GM19043 (cell line): ENCODE measurements at regions not wholly inside any gene's neighbourhood (a gene's known extent, or its start where the extent isn't known, plus 50 kb on each side); places are given as distances from the start of the nearest gene placed in this dataset.

ENCODE experiments used
- ATAC-seq: cut with Tn5 transposase; IDR thresholded peaks from one replicate; pipeline ENCODE4 v1.9.1; 2021; ENCODE audit warnings: low read depth; ENCODE audit not compliant: unreplicated experiment

DNA sequence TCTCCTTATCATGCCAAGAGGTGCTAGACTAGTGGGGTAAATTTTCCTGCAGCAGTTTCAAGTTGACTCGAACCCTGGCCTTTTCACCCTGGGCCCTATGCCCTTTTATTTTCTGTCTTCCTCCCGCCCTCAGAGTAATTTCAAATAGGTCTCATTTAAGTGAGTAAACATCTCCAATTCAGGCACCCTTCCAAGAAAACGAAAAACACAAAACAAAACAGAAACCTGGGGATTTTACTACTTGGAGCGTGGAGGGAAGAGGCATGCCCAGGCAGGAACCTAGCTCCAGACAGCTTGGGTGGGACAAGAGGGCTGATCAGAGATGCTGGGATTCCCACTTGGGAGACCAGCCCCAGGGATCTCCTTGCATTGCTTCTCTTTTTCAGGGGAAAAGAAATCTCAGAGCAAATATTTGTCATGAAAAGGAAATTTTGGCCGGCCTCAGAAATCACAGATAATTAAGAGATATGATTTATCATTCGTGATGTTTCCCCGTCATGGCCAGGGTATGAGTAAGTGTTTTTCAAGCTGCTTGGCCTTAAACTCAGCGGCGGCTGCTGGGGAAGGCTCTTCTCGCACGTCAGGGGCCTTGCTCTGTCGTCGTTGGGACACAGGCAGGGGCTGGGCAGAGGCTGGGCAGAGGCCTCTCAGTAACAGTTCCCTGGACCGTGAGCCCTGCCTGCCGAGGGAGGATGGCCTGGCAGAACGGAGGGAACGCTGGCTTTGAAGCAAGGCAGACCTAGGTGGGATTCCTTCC, 248.6 kb upstream of the KLF4 start:
- ATAC-seq: no peak

DNA sequence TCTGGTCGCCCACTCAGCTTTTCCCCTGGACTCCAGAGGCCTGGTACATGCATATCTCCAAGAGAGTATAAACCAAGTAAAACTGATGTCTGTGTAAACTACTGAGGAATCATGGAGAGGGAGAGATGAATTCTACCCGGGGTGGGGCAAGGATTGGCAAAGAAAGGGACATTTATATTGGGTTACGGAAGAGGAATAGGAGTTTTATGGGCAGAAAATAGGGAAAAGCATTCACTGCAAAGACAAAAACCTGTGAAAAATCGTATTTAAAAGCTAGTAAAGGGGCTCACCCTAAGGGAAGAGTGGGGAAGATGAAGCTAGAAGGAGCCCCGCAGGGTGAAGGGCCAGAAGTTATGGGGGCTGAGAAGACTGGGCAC, 248.0 kb upstream of the KLF4 start:
- ATAC-seq: no peak

GRCh38 chr9:107735821-107736220, 246.3 kb upstream of the KLF4 start:
- ATAC-seq: no peak

DNA sequence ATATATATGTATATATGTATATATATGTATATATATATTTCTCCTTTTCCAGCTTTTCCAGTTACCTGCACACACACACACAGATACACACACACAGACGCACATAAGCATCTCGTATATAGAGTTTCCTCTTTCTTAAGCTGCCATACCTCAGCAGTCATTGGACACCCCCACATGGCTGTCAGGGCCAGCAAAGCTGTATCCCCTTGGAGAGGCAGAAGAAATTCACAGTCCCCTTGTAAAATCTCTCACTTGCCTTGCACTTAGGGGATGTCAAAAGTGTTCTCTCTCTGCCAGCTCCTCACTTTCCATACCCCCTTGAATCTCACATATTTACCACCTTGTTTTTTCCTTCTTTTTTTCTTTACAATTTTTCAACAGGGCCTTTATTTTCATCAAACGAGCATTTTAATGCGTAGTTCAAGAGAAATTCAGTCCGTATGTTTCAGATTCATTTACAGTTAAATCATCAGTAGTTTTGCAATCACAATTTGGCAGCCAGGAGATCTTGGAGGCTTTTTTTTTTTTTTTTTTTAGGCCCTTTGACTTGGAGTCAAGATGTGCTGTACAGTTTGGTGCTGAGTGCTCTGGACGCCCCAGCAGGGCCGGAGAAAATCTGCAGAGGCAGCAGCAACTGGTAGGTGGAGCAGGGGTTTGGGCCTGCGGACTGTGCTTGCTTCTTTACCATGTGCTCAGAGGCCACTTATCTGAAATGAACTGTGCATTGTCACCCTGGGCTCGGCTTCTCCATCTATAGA, 244.9 kb upstream of the KLF4 start:
- ATAC-seq: no peak

GRCh38 chr9:107733523-107733894, 243.9 kb upstream of the KLF4 start:
- ATAC-seq: no peak

DNA sequence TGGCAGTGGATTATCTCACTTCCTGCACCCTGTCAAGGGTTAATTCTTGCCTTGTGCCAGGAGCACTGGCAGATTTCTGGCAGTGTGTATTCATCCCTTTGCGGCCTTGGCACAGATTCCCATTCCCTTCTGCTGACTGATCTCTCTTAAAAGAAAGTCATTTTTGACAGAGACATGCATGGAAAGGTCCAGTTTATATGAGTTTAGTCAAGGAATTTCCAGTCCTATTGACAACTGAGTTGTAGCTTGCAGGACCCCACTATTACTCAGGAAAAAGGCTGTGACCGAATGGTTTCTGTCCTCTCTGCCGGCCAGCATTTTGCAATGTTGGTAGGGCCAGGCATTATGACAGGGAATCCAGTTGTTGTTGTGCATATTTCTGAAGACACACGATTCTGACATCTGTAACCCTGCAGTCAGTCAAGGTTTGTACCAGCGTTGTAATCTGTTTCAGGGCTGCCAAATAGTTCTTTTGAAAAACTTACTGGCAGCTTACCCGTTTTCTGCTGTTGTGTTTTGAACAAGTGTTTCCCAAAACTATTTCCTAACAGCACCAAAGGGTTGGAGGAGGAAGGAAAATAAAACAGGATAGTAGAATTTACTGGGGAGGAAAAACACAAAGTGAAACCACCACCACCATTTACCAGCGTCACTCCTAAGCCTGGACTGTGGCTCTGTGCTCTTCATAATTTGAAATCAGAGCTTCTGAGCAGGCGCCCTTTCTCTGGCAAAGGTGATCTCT, 243.4 kb upstream of the KLF4 start:
- no peak for ATAC-seq

- ATAC-seq: no peak
Measured at GRCh38 chr9:107731115-107731762, 241.7 kb upstream of the KLF4 start.

- ATAC-seq: no peak
Measured at GRCh38 chr9:107730666-107731065, 241.1 kb upstream of the KLF4 start.

DNA sequence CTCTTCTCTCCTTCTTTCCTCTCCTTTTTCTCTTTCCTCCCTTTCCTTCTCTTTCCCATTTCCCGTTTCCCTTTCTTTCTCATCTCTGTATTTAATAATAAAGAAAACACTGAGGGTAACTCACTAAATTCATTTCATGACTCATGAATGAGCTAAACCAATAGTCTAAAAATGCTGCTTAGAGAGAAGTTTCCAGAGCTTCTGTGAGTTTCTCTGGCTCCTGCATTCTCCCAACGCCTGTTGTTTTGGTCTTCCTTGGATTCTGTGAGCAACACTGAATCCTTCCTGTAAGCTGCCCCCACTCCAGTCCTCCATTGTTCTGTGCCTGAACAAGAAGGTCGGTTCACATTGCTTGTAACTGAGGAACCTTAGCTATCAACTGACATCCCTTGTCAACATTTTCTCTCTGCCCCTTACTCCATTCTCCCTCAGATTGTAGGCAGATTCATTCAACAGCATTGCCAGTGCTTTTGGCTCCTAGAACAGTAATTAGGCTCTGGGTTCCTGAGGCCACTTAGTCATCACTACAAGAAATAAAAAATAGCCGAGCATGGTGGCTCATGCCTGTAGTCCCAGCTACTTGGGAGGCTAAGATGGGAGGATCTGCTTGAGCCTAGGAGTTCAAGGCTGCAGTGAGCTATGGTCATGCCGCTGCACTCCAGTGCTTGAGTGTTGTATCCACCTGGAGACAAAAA, 237.7 kb upstream of the KLF4 start:
- ATAC-seq: no peak

DNA sequence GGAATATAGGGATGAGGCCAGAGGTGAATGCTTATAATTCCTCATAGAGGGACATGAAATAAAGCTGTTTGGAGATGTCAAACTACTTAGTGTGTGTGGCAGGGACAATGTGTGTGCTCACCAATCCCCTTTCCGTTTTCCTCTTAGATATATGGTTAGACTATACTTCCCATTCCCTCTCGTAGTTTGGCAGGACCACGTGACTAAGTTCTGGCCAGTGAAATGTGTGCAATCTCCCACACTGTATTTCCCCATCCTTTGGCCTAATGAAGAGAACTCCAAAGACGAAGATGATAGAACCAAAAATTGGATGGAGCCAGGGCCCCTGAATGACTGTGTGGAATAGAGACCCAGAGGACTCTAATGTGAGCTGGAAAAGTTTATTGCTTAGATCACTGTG, 233.4 kb upstream of the KLF4 start:
- ATAC-seq: no peak

DNA sequence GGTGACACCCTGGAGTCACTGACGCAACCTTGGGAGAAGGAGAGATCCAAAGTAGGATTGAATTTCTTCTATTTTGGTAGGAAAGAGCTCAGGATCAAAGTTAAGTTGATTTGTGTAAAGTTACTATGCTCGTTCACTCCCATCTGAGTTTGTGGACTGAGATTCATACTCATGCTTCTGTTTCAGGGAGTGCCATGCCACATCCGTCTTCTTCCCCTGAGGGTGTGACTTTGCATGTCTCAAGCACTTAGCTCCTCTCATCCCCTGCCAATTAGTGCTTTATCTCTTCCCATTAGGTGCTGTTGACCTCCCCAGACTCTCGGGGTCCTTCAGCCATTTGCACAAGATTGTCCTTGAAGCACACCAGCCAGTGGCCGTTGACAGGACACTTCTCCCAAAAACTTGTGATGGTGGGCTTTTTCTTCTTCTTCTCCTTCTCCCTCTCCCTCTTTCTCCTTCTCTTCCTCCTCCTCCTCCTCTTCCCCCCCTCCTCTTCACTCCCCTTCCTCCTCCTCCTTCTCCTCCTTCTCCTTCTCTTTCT, 232.2 kb upstream of the KLF4 start:
- no peak for ATAC-seq

GRCh38 chr9:107720501-107720900, 230.9 kb upstream of the KLF4 start:
- ATAC-seq: no peak

GRCh38 chr9:107717529-107718314, 228.2 kb upstream of the KLF4 start:
- no peak for ATAC-seq

DNA sequence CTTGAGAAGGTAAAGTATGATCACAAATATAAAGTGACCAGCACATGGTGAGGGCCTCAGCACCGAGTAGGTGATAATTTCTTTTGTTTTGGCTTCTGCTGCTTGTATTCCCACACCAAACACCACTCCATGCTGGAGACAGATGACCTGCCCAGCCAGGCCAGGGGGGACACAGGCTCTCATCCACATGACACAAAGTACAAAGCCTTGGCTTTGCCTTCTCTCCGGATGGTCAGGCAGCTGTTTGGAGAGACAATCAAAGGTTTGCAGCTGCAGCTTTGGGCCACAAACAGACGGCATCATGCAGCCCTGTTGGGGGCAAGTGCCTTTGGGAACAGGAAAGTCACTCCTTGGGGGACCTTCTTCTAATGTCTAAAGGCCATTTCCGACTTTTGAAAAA, 226.2 kb upstream of the KLF4 start:
- ATAC-seq: no peak

GRCh38 chr9:107713470-107713869, 223.9 kb upstream of the KLF4 start:
- no peak for ATAC-seq

GRCh38 chr9:107712390-107712789, 222.8 kb upstream of the KLF4 start:
- ATAC-seq: no peak

- no peak for ATAC-seq
Measured at GRCh38 chr9:107711542-107711941, 222.0 kb upstream of the KLF4 start.

DNA sequence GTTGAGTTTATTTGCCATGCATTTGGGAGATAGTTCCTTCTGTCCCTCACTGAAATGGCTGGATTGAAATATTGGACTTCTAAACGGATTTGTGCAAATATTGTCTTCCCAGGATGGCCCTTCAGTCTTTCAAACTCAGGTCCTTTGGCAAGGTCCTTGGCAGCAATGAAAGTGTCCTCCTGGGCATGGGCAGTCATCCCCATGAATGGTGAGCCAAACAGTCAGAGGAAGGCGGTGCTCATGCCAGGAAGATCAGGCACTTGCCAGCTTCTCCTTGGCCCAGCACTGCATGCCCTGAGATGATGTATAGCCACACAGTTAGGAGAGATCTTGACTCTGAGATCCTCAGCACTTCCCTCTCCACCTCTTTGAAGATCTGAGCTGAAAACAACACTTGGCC, 221.4 kb upstream of the KLF4 start:
- no peak for ATAC-seq

GRCh38 chr9:107710546-107710945, 221.0 kb upstream of the KLF4 start:
- no peak for ATAC-seq
